BLaER1 (cell line): ENCODE measurements at regions not wholly inside any gene's neighbourhood (a gene's known extent, or its start where the extent isn't known, plus 50 kb on each side); places are given as distances from the start of the nearest gene placed in this dataset.
"Not testable (repeated sequence)": the region's sequence is repeated elsewhere in the genome, so short reads cannot be mapped to it uniquely, and the experiment has no call there.

Experiments
- H3K27ac ChIP-seq: shearing (Covaris generic); formaldehyde crosslinking; 2 replicates; pipeline ENCODE4 v1.8.1; 2022
- H3K27me3 ChIP-seq: shearing (Covaris generic); formaldehyde crosslinking; 2 replicates; pipeline ENCODE4 v1.8.1; 2022
- H3K36me3 ChIP-seq: shearing (Covaris generic); formaldehyde crosslinking; 2 replicates; pipeline ENCODE4 v1.8.1; 2022
- H3K4me1 ChIP-seq: shearing (Covaris generic); formaldehyde crosslinking; 2 replicates; pipeline ENCODE4 v1.8.1; 2022
- H3K4me2 ChIP-seq: shearing (Covaris generic); formaldehyde crosslinking; 2 replicates; pipeline ENCODE4 v1.8.1; 2022
- H3K4me3 ChIP-seq: shearing (Covaris generic); formaldehyde crosslinking; 2 replicates; pipeline ENCODE4 v1.8.1; 2022
- H3K9ac ChIP-seq: shearing (Covaris generic); formaldehyde crosslinking; 2 replicates; pipeline ENCODE4 v1.8.1; 2022
- H3K9me3 ChIP-seq: shearing (Covaris generic); formaldehyde crosslinking; 2 replicates; pipeline ENCODE4 v1.8.1; 2022
- H4K20me1 ChIP-seq: shearing (Covaris generic); formaldehyde crosslinking; 2 replicates; pipeline ENCODE4 v1.8.1; 2022
- Cebpa-rat ChIP-seq: shearing (Covaris generic); IDR thresholded peaks from 2 replicates; pipeline ENCODE4 v1.8.1; 2022

GRCh38 chr6:113723182-113723581, 134.0 kb upstream of the MARCKS start:
- no peak overlapping the region for H3K9ac ChIP-seq
- H3K9me3 ChIP-seq, result no peaks in the 10 kb centered on the region
- H3K4me1 ChIP-seq, result no peaks in the 10 kb centered on the region
- H3K36me3 ChIP-seq, result no peaks in the 10 kb centered on the region
- H4K20me1 ChIP-seq, result no peaks in the 10 kb centered on the region
- no peak overlapping the region for H3K4me2 ChIP-seq
- no peaks in the 10 kb centered on the region for H3K27me3 ChIP-seq
- no peak for TF ChIP-seq Cebpa-rat
- H3K4me3 ChIP-seq, result no peak overlapping the region
- no peak overlapping the region for H3K27ac ChIP-seq

- not testable (repeated sequence) for H3K9me3 ChIP-seq, H3K27ac ChIP-seq, H3K4me2 ChIP-seq, H3K4me1 ChIP-seq, H3K4me3 ChIP-seq, H3K9ac ChIP-seq, H3K27me3 ChIP-seq, H3K36me3 ChIP-seq, H4K20me1 ChIP-seq
These were observed 132.2 kb upstream of the MARCKS start for GRCh38 chr6:113724927-113725326.

- Histone ChIP-seq H3K27me3 (no peaks in the 10 kb centered on the region), H3K27ac (no peak overlapping the region), H3K4me2 (no peak overlapping the region), H3K9ac (no peak overlapping the region), H3K4me3 (no peak overlapping the region), H4K20me1 (no peaks in the 10 kb centered on the region), H3K4me1 (no peaks in the 10 kb centered on the region), H3K36me3 (no peaks in the 10 kb centered on the region), H3K9me3 (no peaks in the 10 kb centered on the region)
- TF ChIP-seq Cebpa-rat, result no peak
These were observed 125.6 kb upstream of the MARCKS start for GRCh38 chr6:113731541-113731940.

GRCh38 chr6:113732384-113732966, 124.7 kb upstream of the MARCKS start:
- TF ChIP-seq Cebpa-rat, result no peak
- H3K4me1 ChIP-seq, result no peaks in the 10 kb centered on the region
- H3K9ac ChIP-seq, result no peak overlapping the region
- no peak overlapping the region for H3K4me2 ChIP-seq
- H3K36me3 ChIP-seq, result no peaks in the 10 kb centered on the region
- H4K20me1 ChIP-seq, result no peaks in the 10 kb centered on the region
- H3K27ac ChIP-seq, result no peak overlapping the region
- H3K27me3 ChIP-seq, result no peaks in the 10 kb centered on the region
- no peaks in the 10 kb centered on the region for H3K9me3 ChIP-seq
- H3K4me3 ChIP-seq, result no peak overlapping the region

GRCh38 chr6:113733381-113733780, 123.8 kb upstream of the MARCKS start:
- H3K4me3 ChIP-seq, result no peak overlapping the region
- H3K36me3 ChIP-seq, result no peaks in the 10 kb centered on the region
- no peaks in the 10 kb centered on the region for H4K20me1 ChIP-seq
- no peak overlapping the region for H3K27ac ChIP-seq
- no peaks in the 10 kb centered on the region for H3K27me3 ChIP-seq
- no peaks in the 10 kb centered on the region for H3K9me3 ChIP-seq
- no peak for TF ChIP-seq Cebpa-rat
- H3K4me2 ChIP-seq, result no peak overlapping the region
- no peaks in the 10 kb centered on the region for H3K4me1 ChIP-seq
- no peak overlapping the region for H3K9ac ChIP-seq

- Histone ChIP-seq H3K9me3 (no peaks in the 10 kb centered on the region), H3K9ac (no peak overlapping the region), H3K36me3 (no peaks in the 10 kb centered on the region), H3K4me1 (no peaks in the 10 kb centered on the region), H3K4me3 (no peak overlapping the region), H3K27ac (no peak overlapping the region), H3K4me2 (no peak overlapping the region), H4K20me1 (no peaks in the 10 kb centered on the region), H3K27me3 (no peaks in the 10 kb centered on the region)
- no peak for TF ChIP-seq Cebpa-rat
These were observed 122.2 kb upstream of the MARCKS start for GRCh38 chr6:113734982-113735381.

GRCh38 chr6:113735491-113735890, 121.7 kb upstream of the MARCKS start:
- H3K36me3 ChIP-seq, result no peaks in the 10 kb centered on the region
- H3K4me3 ChIP-seq, result no peak overlapping the region
- H3K27ac ChIP-seq, result no peak overlapping the region
- no peak for TF ChIP-seq Cebpa-rat
- no peaks in the 10 kb centered on the region for H3K9me3 ChIP-seq
- no peak overlapping the region for H3K9ac ChIP-seq
- no peaks in the 10 kb centered on the region for H4K20me1 ChIP-seq
- H3K4me1 ChIP-seq, result no peaks in the 10 kb centered on the region
- no peak overlapping the region for H3K4me2 ChIP-seq
- H3K27me3 ChIP-seq, result no peaks in the 10 kb centered on the region

GRCh38 chr6:113736978-113737377, 120.2 kb upstream of the MARCKS start:
- no peak overlapping the region for H3K9ac ChIP-seq
- H3K27me3 ChIP-seq, result no peaks in the 10 kb centered on the region
- no peak overlapping the region for H3K27ac ChIP-seq
- no peak overlapping the region for H3K4me2 ChIP-seq
- no peaks in the 10 kb centered on the region for H3K4me1 ChIP-seq
- no peak for TF ChIP-seq Cebpa-rat
- no peaks in the 10 kb centered on the region for H4K20me1 ChIP-seq
- H3K9me3 ChIP-seq, result no peaks in the 10 kb centered on the region
- H3K36me3 ChIP-seq, result no peaks in the 10 kb centered on the region
- no peak overlapping the region for H3K4me3 ChIP-seq

GRCh38 chr6:113739041-113739655, 118.0 kb upstream of the MARCKS start:
- H4K20me1 ChIP-seq, result no peaks in the 10 kb centered on the region
- H3K4me2 ChIP-seq, result no peak overlapping the region
- no peak overlapping the region for H3K9ac ChIP-seq
- no peak overlapping the region for H3K4me3 ChIP-seq
- no peaks in the 10 kb centered on the region for H3K36me3 ChIP-seq
- H3K27me3 ChIP-seq, result no peaks in the 10 kb centered on the region
- no peak for TF ChIP-seq Cebpa-rat
- H3K27ac ChIP-seq, result no peak overlapping the region
- H3K4me1 ChIP-seq, result no peaks in the 10 kb centered on the region
- H3K9me3 ChIP-seq, result no peaks in the 10 kb centered on the region

- TF ChIP-seq Cebpa-rat, result no peak
- Histone ChIP-seq H3K9ac (no peak overlapping the region), H3K4me2 (no peak overlapping the region), H3K4me1 (no peaks in the 10 kb centered on the region), H3K27ac (no peak overlapping the region), H3K36me3 (no peaks in the 10 kb centered on the region), H3K27me3 (no peaks in the 10 kb centered on the region), H4K20me1 (no peaks in the 10 kb centered on the region), H3K4me3 (no peak overlapping the region), H3K9me3 (no peaks in the 10 kb centered on the region)
These were observed 115.5 kb upstream of the MARCKS start for GRCh38 chr6:113741651-113742050.

- Histone ChIP-seq H3K4me1 (no peaks in the 10 kb centered on the region), H4K20me1 (no peaks in the 10 kb centered on the region), H3K4me2 (no peak overlapping the region), H3K36me3 (no peaks in the 10 kb centered on the region), H3K27me3 (no peaks in the 10 kb centered on the region), H3K9ac (no peak overlapping the region), H3K27ac (no peak overlapping the region), H3K9me3 (no peaks in the 10 kb centered on the region), H3K4me3 (no peak overlapping the region)
- no peak for TF ChIP-seq Cebpa-rat
These were observed 114.8 kb upstream of the MARCKS start for GRCh38 chr6:113742342-113742741.
